DND-41 (cell line): ENCODE measurements at regions not wholly inside any gene's neighbourhood (a gene's known extent, or its start where the extent isn't known, plus 50 kb on each side); places are given as distances from the start of the nearest gene placed in this dataset.

Source experiments
- ATAC-seq: fragments of 200-7000 bp; cut with Tn5 transposase; 3 replicates; pipeline ENCODE4 v1.9.1; 2021; ENCODE audit warnings: low read depth; ENCODE audit not compliant: insufficient read depth
- DNase-seq: peaks from one replicate; pipeline ENCODE4 v3.0.0-alpha.2; 2020
- H2AFZ ChIP-seq: 2 replicates; pipeline ENCODE4 v1.6.0; 2012; ENCODE audit warnings: low read depth, low read length
- H3K27ac ChIP-seq: 2 replicates; pipeline ENCODE4 v1.5.1; 2012; ENCODE audit warnings: low read length, inconsistent platforms
- H3K27me3 ChIP-seq: fragments of 200-600 bp; sonication (generic); 2 replicates; pipeline ENCODE4 v1.6.0; 2012; ENCODE audit warnings: low read length, mild to moderate bottlenecking, inconsistent platforms; ENCODE audit not compliant: insufficient read depth, poor library complexity
- H3K36me3 ChIP-seq: 2 replicates; pipeline ENCODE4 v1.5.1; 2012; ENCODE audit warnings: low read length, inconsistent platforms; ENCODE audit not compliant: insufficient read depth
- H3K4me1 ChIP-seq: 2 replicates; pipeline ENCODE4 v1.5.1; 2012; ENCODE audit warnings: mild to moderate bottlenecking, low read length; ENCODE audit not compliant: insufficient read depth
- H3K4me2 ChIP-seq: 2 replicates; pipeline ENCODE4 v1.6.0; 2012; ENCODE audit warnings: mild to moderate bottlenecking, moderate library complexity, low read length, inconsistent platforms; ENCODE audit not compliant: insufficient read depth
- H3K4me3 ChIP-seq, 2 experiments: fragments of 200-600 bp in 1 of 2; shearing (Covaris generic) in 1 of 2; 2 replicates each; pipeline ENCODE4 v1.5.1; 2012 to 2016; ENCODE audit warnings: inconsistent platforms in 2 of 2, low read length in 2 of 2, mild to moderate bottlenecking in 2 of 2, low read depth in 1 of 2, moderate library complexity in 1 of 2
- H3K79me2 ChIP-seq: 2 replicates; pipeline ENCODE4 v1.6.0; 2012; ENCODE audit warnings: low read length, inconsistent platforms; ENCODE audit not compliant: insufficient read depth
- H3K9ac ChIP-seq: 2 replicates; pipeline ENCODE4 v1.6.0; 2012; ENCODE audit warnings: low read depth, mild to moderate bottlenecking, inconsistent platforms, low read length, moderate library complexity
- H3K9me3 ChIP-seq: 2 replicates; pipeline ENCODE4 v1.5.1; 2012; ENCODE audit warnings: low read length, moderate library complexity, mild to moderate bottlenecking, inconsistent platforms; ENCODE audit not compliant: insufficient read depth, severe bottlenecking
- H4K20me1 ChIP-seq: 2 replicates; pipeline ENCODE4 v1.6.0; 2012; ENCODE audit warnings: low read length; ENCODE audit not compliant: insufficient read depth
- CTCF ChIP-seq: IDR thresholded peaks from 2 replicates; pipeline ENCODE4 v1.5.1; 2012; ENCODE audit warnings: borderline replicate concordance, low read length, moderate library complexity, mild to moderate bottlenecking; ENCODE audit not compliant: poor library complexity, severe bottlenecking; ENCODE audit errors: extremely low read depth
- EZH2 ChIP-seq: IDR thresholded peaks from 3 replicates; pipeline ENCODE4 v1.6.1; 2012; ENCODE audit warnings: borderline replicate concordance, low read depth, mild to moderate bottlenecking, moderate library complexity, low read length, inconsistent platforms; ENCODE audit not compliant: severe bottlenecking

- TF ChIP-seq CTCF (no peak), EZH2 (no peak)
These were observed 413.0 kb downstream of the GXYLT1 start for GRCh38 chr12:41731691-41732090.

GRCh38 chr12:41731061-41731460 is 413.6 kb downstream of the GXYLT1 start:
- no peaks in the 10 kb centered on the region for H3K4me1 ChIP-seq
- no peaks in the 10 kb centered on the region for H4K20me1 ChIP-seq
- no peaks in the 10 kb centered on the region for H3K9me3 ChIP-seq
- H3K4me3 ChIP-seq: no peak overlapping the region
- H3K4me2 ChIP-seq: no peak overlapping the region
- H3K27me3 ChIP-seq: no peaks in the 10 kb centered on the region
- no peak for TF ChIP-seq CTCF
- no peak for TF ChIP-seq EZH2
- H3K27ac ChIP-seq: no peak overlapping the region
- H2AFZ ChIP-seq: no peak overlapping the region
- DNase-seq: no peak
- no peak overlapping the region for H3K9ac ChIP-seq
- no peak for ATAC-seq
- H3K79me2 ChIP-seq: no peaks in the 10 kb centered on the region
- H3K36me3 ChIP-seq: no peaks in the 10 kb centered on the region

More at GRCh38 chr12:41731691-41732090, 413.0 kb downstream of the GXYLT1 start:
- H3K9me3 ChIP-seq: no peaks in the 10 kb centered on the region
- H3K27ac ChIP-seq: no peak overlapping the region
- H3K4me3 ChIP-seq: no peak overlapping the region
- H3K9ac ChIP-seq: no peak overlapping the region
- H3K79me2 ChIP-seq: no peaks in the 10 kb centered on the region
- no peaks in the 10 kb centered on the region for H3K27me3 ChIP-seq
- H2AFZ ChIP-seq: no peak overlapping the region
- ATAC-seq (no peak), DNase-seq (no peak)
- H3K4me2 ChIP-seq: no peak overlapping the region
- no peaks in the 10 kb centered on the region for H4K20me1 ChIP-seq
- H3K36me3 ChIP-seq: no peaks in the 10 kb centered on the region
- no peaks in the 10 kb centered on the region for H3K4me1 ChIP-seq

- H3K27ac ChIP-seq: no peak overlapping the region
- no peak overlapping the region for H3K9ac ChIP-seq
- no peaks in the 10 kb centered on the region for H3K9me3 ChIP-seq
- DNase-seq: no peak
- no peaks in the 10 kb centered on the region for H3K79me2 ChIP-seq
- TF ChIP-seq CTCF (no peak), EZH2 (no peak)
- ATAC-seq: no peak
- no peaks in the 10 kb centered on the region for H3K27me3 ChIP-seq
- no peak overlapping the region for H3K4me3 ChIP-seq
- H2AFZ ChIP-seq: no peak overlapping the region
- H3K4me2 ChIP-seq: no peak overlapping the region
- H4K20me1 ChIP-seq: no peaks in the 10 kb centered on the region
- no peaks in the 10 kb centered on the region for H3K36me3 ChIP-seq
- no peaks in the 10 kb centered on the region for H3K4me1 ChIP-seq
These were observed 420.5 kb downstream of the GXYLT1 start for GRCh38 chr12:41724216-41724615.

GRCh38 chr12:41719214-41719613 is 425.5 kb downstream of the GXYLT1 start:
- no peak overlapping the region for H2AFZ ChIP-seq
- H3K4me1 ChIP-seq: no peaks in the 10 kb centered on the region
- H3K9ac ChIP-seq: no peak overlapping the region
- H3K27ac ChIP-seq: no peak overlapping the region
- H3K79me2 ChIP-seq: no peaks in the 10 kb centered on the region
- no peak overlapping the region for H3K4me2 ChIP-seq
- no peaks in the 10 kb centered on the region for H3K27me3 ChIP-seq
- no peak for TF ChIP-seq EZH2
- TF ChIP-seq CTCF: no peak
- DNase-seq: no peak
- no peaks in the 10 kb centered on the region for H3K36me3 ChIP-seq
- no peaks in the 10 kb centered on the region for H3K9me3 ChIP-seq
- no peaks in the 10 kb centered on the region for H4K20me1 ChIP-seq
- H3K4me3 ChIP-seq: no peak overlapping the region
- no peak for ATAC-seq
